WERI-Rb-1 (cell line): ENCODE measurements at regions not wholly inside any gene's neighbourhood (a gene's known extent, or its start where the extent isn't known, plus 50 kb on each side); places are given as distances from the start of the nearest gene placed in this dataset.

Experiments
- DNase-seq: peaks from one replicate; pipeline ENCODE4 v3.0.0-alpha.2; 2020
- H3K27ac ChIP-seq: fragments of 250-450 bp; sonication (Bioruptor Pico); 2 replicates; pipeline ENCODE4 v1.5.1; 2020; ENCODE audit warnings: mild to moderate bottlenecking, moderate library complexity
- H3K27me3 ChIP-seq: fragments of 250-450 bp; sonication (Bioruptor Pico); 2 replicates; pipeline ENCODE4 v1.5.1; 2021; ENCODE audit warnings: mild to moderate bottlenecking, low read depth, moderate library complexity; ENCODE audit not compliant: insufficient read depth, severe bottlenecking
- H3K36me3 ChIP-seq: fragments of 250-450 bp; sonication (Bioruptor Pico); 2 replicates; pipeline ENCODE4 v1.5.1; 2020; ENCODE audit warnings: mild to moderate bottlenecking, moderate library complexity
- H3K4me3 ChIP-seq: 2 replicates; pipeline ENCODE4 v1.5.1; 2011; ENCODE audit warnings: low read depth, mild to moderate bottlenecking, control low read depth, low read length
- H3K9me3 ChIP-seq: fragments of 250-450 bp; sonication (Bioruptor Pico); 2 replicates; pipeline ENCODE4 v1.5.1; 2021; ENCODE audit warnings: mild to moderate bottlenecking, moderate library complexity; ENCODE audit not compliant: severe bottlenecking
- TF ChIP-seq, protein P1 (sequence below): IDR thresholded peaks from 2 replicates; pipeline ENCODE4 v1.5.1; 2011; ENCODE audit warnings: low read depth, mild to moderate bottlenecking, control low read depth, inconsistent platforms, low read length

DNA sequence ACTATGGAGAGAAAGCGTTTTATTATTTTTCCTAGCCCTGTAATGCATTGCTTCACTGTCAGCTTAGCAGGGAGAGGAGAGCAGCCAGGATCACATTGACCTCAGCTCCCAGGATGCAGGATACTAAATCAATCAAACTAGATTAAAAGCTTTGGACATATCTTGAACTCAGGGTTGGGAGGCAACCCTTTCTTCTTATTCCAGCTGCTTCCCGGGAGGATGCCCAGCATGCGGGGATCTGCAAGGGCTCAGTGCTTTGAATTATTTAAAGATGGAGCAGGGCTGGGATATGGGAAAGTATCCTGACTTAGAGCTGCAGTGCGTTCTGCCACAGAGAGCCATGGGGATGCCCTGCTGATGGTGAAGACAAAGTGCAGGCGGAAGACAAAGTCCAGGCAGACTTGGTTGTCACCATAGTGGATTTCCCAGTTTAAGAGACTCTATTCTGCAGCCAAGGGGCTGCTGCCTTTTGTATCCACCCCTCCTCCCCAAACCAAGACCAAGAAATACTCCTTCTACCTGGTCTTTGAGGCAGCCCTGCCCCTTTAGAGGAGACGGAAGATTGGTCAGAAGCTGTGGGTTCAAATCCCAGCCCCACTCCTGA lies 1035.0 kb downstream of the TBC1D22A start:
- Histone ChIP-seq H3K36me3 (no peaks in the 10 kb centered on the region), H3K9me3 (no peaks in the 10 kb centered on the region), H3K27me3 (no peaks in the 10 kb centered on the region), H3K27ac (no peak overlapping the region), H3K4me3 (no peak overlapping the region)
- no peak for DNase-seq
- TF ChIP-seq, protein P1, sequence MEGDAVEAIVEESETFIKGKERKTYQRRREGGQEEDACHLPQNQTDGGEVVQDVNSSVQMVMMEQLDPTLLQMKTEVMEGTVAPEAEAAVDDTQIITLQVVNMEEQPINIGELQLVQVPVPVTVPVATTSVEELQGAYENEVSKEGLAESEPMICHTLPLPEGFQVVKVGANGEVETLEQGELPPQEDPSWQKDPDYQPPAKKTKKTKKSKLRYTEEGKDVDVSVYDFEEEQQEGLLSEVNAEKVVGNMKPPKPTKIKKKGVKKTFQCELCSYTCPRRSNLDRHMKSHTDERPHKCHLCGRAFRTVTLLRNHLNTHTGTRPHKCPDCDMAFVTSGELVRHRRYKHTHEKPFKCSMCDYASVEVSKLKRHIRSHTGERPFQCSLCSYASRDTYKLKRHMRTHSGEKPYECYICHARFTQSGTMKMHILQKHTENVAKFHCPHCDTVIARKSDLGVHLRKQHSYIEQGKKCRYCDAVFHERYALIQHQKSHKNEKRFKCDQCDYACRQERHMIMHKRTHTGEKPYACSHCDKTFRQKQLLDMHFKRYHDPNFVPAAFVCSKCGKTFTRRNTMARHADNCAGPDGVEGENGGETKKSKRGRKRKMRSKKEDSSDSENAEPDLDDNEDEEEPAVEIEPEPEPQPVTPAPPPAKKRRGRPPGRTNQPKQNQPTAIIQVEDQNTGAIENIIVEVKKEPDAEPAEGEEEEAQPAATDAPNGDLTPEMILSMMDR: no peak

GRCh38 chr22:47796128-47796908 lies 1033.9 kb downstream of the TBC1D22A start:
- H3K36me3 ChIP-seq: no peaks in the 10 kb centered on the region
- no peak overlapping the region for H3K4me3 ChIP-seq
- no peak for DNase-seq
- TF ChIP-seq, protein P1: no peak
- H3K9me3 ChIP-seq: no peaks in the 10 kb centered on the region
- H3K27me3 ChIP-seq: no peaks in the 10 kb centered on the region
- H3K27ac ChIP-seq: no peak overlapping the region

DNA sequence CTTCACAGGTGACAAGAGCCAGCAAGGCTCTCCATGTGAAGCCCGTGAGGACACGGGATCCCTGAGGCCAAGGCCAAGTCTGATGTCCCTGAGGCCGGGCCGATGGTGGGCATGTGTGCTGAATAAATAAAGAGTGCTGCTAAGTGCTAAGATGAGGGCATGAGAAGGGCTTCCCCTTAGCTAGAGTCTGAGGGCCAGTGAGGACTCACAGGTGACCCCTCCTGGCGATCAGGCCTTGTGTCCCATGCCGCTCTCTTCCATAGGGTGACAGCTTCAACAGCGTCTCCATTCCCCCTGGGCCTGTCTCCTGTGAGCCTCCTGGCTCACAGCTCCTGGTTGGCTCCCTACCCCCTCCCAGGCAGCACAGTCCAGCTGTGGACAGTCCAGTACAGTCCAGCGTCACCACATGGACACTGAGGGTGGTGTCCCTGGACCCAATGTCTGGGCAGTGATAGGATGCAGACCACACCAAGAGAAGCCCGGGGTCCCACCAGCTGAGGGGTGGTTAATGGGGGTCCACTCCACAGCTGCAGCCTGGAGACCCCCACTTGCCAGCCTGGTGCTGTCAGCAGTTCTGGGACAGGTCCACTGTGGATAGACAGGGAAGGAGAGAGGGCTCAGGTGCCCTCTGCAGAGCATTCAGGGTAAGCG lies 1033.2 kb downstream of the TBC1D22A start:
- Histone ChIP-seq H3K27me3 (no peaks in the 10 kb centered on the region), H3K36me3 (no peaks in the 10 kb centered on the region), H3K27ac (no peak overlapping the region), H3K4me3 (no peak overlapping the region), H3K9me3 (no peaks in the 10 kb centered on the region)
- TF ChIP-seq, protein P1: peak; percentile 53
- DNase-seq: no peak

DNA sequence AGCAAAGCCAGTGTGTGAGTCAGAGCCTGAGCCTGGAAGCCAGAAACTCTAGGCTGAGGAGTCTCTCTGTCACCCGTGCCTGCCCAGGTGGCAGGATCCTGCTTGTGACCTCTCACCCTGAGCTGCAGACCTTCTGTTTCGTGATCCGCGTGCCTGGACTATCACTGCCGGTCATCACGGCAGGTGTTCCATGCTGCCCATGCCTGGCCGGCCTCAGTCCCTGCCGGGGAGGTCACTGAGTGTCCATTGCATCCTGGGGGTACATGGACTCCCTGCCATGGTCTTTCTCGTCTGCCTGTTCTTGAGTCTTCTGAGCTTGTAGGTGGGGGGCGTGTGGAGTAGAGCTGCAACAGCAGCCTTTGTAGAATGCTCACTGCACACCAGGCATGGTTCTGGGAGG lies 1032.4 kb downstream of the TBC1D22A start:
- no peak overlapping the region for H3K27ac ChIP-seq
- H3K27me3 ChIP-seq: no peaks in the 10 kb centered on the region
- TF ChIP-seq, protein P1: no peak
- H3K4me3 ChIP-seq: no peak overlapping the region
- DNase-seq: no peak
- H3K9me3 ChIP-seq: no peaks in the 10 kb centered on the region
- no peaks in the 10 kb centered on the region for H3K36me3 ChIP-seq

- TF ChIP-seq, protein P1: no peak
- Histone ChIP-seq H3K36me3 (no peaks in the 10 kb centered on the region), H3K27me3 (no peaks in the 10 kb centered on the region), H3K27ac (no peak overlapping the region), H3K9me3 (no peaks in the 10 kb centered on the region), H3K4me3 (no peak overlapping the region)
- DNase-seq: no peak
These were observed 1031.1 kb downstream of the TBC1D22A start for GRCh38 chr22:47793304-47794101.
